Left ventricle myocardium inferior (tissue), 1 donor: ENCODE measurements at regions not wholly inside any gene's neighbourhood (a gene's known extent, or its start where the extent isn't known, plus 50 kb on each side); places are given as distances from the start of the nearest gene placed in this dataset.

Source experiments
- DNase-seq: peaks from one replicate; pipeline ENCODE4 v3.0.0-alpha.2; 2020
- H3K27ac ChIP-seq: fragments of 200-600 bp; replicated peaks from 2 replicates; pipeline ENCODE4 v1.8.0; 2021
- H3K27me3 ChIP-seq: fragments of 200-600 bp; 2 replicates; pipeline ENCODE4 v1.8.0; 2021; ENCODE audit warnings: low read depth
- H3K36me3 ChIP-seq: fragments of 200-600 bp; 2 replicates; pipeline ENCODE4 v1.8.0; 2021
- H3K4me1 ChIP-seq: fragments of 200-600 bp; 2 replicates; pipeline ENCODE4 v1.8.0; 2021
- H3K4me3 ChIP-seq: fragments of 200-600 bp; 2 replicates; pipeline ENCODE4 v1.8.0; 2021; ENCODE audit warnings: mild to moderate bottlenecking, moderate library complexity
- H3K9me3 ChIP-seq: fragments of 200-600 bp; replicated peaks from 2 replicates; pipeline ENCODE4 v1.8.0; 2021
- CTCF ChIP-seq: fragments of 200-600 bp; IDR thresholded peaks from 2 replicates; pipeline ENCODE4 v1.8.0; 2021; ENCODE audit warnings: antibody characterized with exemption, mild to moderate bottlenecking, borderline replicate concordance
- intact Hi-C: fragments of 100-400 bp; cut with micrococcal nuclease; formaldehyde crosslinking; loops from one replicate; pipeline ENCODE4 v1.11.0; 2022
- donor health status: DM: no; HTN: yes; CAD: no; lungs with severe emphysema.

- H3K27me3 ChIP-seq, result peaks cover 13% of the 10 kb centered on the region
- no peaks in the 10 kb centered on the region for H3K36me3 ChIP-seq
- H3K4me1 ChIP-seq, result no peaks in the 10 kb centered on the region
- intact Hi-C loops, result no loop called here
- no peak for DNase-seq
- TF ChIP-seq CTCF, result no peak
- no peaks in the 10 kb centered on the region for H3K9me3 ChIP-seq
- H3K27ac ChIP-seq, result no peak overlapping the region
- no peak overlapping the region for H3K4me3 ChIP-seq
These were observed 154.9 kb downstream of the AQP4 start for GRCh38 chr18:26710470-26711096.

- H3K9me3 ChIP-seq, result no peaks in the 10 kb centered on the region
- no peak overlapping the region for H3K27ac ChIP-seq
- no peaks in the 10 kb centered on the region for H3K4me1 ChIP-seq
- peaks cover 13% of the 10 kb centered on the region for H3K27me3 ChIP-seq
- no peak for DNase-seq
- TF ChIP-seq CTCF, result no peak
- intact Hi-C loops, result no loop called here
- H3K4me3 ChIP-seq, result no peak overlapping the region
- no peaks in the 10 kb centered on the region for H3K36me3 ChIP-seq
These were observed 155.6 kb downstream of the AQP4 start for GRCh38 chr18:26709897-26710296.

GRCh38 chr18:26708806-26709716 lies 156.4 kb downstream of the AQP4 start:
- Histone ChIP-seq H3K36me3 (no peaks in the 10 kb centered on the region), H3K27ac (no peak overlapping the region), H3K4me3 (no peak overlapping the region), H3K9me3 (no peaks in the 10 kb centered on the region), H3K4me1 (no peaks in the 10 kb centered on the region), H3K27me3 (peaks cover 13% of the 10 kb centered on the region)
- intact Hi-C loops, result no loop called here
- DNase-seq, result no peak
- TF ChIP-seq CTCF, result no peak

DNA sequence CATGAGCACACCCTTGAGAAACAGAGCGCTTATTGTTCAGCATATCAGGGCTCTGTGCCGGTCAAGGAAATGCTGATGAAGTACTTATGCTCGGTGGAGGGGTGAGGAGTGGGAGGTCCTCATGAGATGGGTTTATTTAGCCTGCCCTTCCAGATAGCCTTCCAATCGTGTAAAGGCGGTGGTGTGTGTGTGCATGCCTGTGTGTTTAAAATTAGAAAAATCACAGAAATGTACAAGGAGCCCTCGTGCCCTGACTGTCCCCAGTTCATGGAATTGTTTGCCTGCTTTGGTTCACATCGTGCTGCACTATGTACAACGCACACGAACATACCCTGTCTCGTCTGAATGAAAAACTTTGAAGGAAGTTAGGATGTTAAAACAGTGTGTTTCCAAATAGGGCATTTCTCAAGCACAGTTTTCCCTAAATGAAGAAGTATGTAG lies 158.6 kb downstream of the AQP4 start:
- Histone ChIP-seq H3K4me1 (no peaks in the 10 kb centered on the region), H3K27ac (no peak overlapping the region), H3K36me3 (no peaks in the 10 kb centered on the region), H3K27me3 (peaks cover 13% of the 10 kb centered on the region), H3K4me3 (no peak overlapping the region), H3K9me3 (no peaks in the 10 kb centered on the region)
- no peak for TF ChIP-seq CTCF
- intact Hi-C loops, result no loop called here
- DNase-seq, result no peak

DNA sequence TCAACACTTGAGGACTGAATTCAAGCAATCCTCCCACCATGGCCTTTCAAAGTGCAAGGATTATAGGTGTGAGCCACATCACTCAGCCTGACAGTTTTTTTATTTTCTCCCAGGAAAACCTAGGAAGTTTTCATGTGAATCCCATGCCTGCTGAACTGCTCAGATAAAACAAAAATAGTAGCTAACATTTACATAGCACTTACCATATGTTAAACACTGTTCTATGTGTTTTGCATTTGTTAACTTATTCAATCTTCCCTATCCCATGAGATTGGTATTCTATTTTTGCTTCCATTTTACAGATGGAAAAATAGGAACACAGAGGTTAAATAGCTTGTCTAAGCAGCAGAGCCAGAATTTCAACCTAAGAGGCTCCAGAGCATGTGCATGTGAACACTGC lies 157.4 kb upstream of the KCTD1 start:
- H3K4me3 ChIP-seq, result no peak overlapping the region
- no peak for DNase-seq
- no peaks in the 10 kb centered on the region for H3K36me3 ChIP-seq
- H3K4me1 ChIP-seq, result peaks cover under 1% of the 10 kb centered on the region
- intact Hi-C loops, result no loop called here
- H3K9me3 ChIP-seq, result no peaks in the 10 kb centered on the region
- H3K27me3 ChIP-seq, result peaks cover 13% of the 10 kb centered on the region
- no peak overlapping the region for H3K27ac ChIP-seq
- TF ChIP-seq CTCF, result no peak
